ENCODE measurements at regions not wholly inside any gene's neighbourhood (a gene's known extent, or its start where the extent isn't known, plus 50 kb on each side); places are given as distances from the start of the nearest gene placed in this dataset.

DNA sequence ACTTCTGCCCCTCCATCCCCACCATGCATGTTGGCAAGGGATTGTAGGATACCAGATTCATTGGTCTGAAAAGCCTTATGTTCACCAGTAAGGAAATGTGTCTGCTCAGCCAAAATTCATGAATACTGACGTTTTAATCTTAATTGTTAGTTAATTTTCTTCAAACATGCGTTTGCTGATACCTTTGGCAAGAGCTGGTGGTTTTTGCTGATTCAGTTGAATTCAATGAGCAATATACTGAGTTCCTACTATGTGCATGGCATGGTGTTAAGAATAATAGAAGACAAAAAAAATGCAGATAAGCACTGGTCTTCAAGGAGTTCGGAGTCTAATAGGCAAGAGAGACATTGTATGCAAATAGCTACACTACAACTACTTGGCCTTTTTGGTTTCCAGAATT is 811.6 kb downstream of the BCL11A start:
- Histone ChIP-seq H3K9me2 (ENCODE audit: insufficient read depth, low read length) (no peaks in the 10 kb centered on the region), H4K20me1 (ENCODE audit: insufficient read depth) (no peaks in the 10 kb centered on the region), H3F3A (ENCODE audit: insufficient read depth, low read length, poor library complexity, severe bottlenecking) (peaks cover 4% of the 10 kb centered on the region), H3K36me3 (ENCODE audit: insufficient read depth, low read length) (no peaks in the 10 kb centered on the region), H3K9ac (ENCODE audit: low read length) (no peak overlapping the region), H3K4me3 (ENCODE audit: low read length) (no peak overlapping the region), H3K27me3 (ENCODE audit: insufficient read depth, low read depth, low read length) (no peaks in the 10 kb centered on the region), H3K9me3 (ENCODE audit: low read length) (no peaks in the 10 kb centered on the region), H3K79me2 (replicated peaks; ENCODE audit: insufficient read depth, low read length) (no peaks in the 10 kb centered on the region), H3K27ac (ENCODE audit: low read length) (no peak overlapping the region), H2AFZ (ENCODE audit: low read depth, low read length) (no peak overlapping the region), H3K4me2 (ENCODE audit: low read length) (no peak overlapping the region)
- TF ChIP-seq, protein P1, sequence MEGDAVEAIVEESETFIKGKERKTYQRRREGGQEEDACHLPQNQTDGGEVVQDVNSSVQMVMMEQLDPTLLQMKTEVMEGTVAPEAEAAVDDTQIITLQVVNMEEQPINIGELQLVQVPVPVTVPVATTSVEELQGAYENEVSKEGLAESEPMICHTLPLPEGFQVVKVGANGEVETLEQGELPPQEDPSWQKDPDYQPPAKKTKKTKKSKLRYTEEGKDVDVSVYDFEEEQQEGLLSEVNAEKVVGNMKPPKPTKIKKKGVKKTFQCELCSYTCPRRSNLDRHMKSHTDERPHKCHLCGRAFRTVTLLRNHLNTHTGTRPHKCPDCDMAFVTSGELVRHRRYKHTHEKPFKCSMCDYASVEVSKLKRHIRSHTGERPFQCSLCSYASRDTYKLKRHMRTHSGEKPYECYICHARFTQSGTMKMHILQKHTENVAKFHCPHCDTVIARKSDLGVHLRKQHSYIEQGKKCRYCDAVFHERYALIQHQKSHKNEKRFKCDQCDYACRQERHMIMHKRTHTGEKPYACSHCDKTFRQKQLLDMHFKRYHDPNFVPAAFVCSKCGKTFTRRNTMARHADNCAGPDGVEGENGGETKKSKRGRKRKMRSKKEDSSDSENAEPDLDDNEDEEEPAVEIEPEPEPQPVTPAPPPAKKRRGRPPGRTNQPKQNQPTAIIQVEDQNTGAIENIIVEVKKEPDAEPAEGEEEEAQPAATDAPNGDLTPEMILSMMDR (IDR thresholded peaks at IDR 0.05; ENCODE audit: poor library complexity, severe bottlenecking): no peak
- TF ChIP-seq MXI1 (conservative IDR thresholded peaks at IDR 0.05; ENCODE audit: poor library complexity, severe bottlenecking): no peak
- TF ChIP-seq POLR2AphosphoS5 (IDR thresholded peaks at IDR 0.05): no peak
- no peak for TF ChIP-seq EP300 (conservative IDR thresholded peaks at IDR 0.05; ENCODE audit: poor library complexity, severe bottlenecking)
- no peak for TF ChIP-seq TAF1 (IDR thresholded peaks at IDR 0.05; ENCODE audit: low read depth)
- no peak for TF ChIP-seq EZH2 (IDR thresholded peaks at IDR 0.05; ENCODE audit: borderline replicate concordance, insufficient read depth, low read length, poor library complexity, severe bottlenecking)
- TF ChIP-seq, protein P2, sequence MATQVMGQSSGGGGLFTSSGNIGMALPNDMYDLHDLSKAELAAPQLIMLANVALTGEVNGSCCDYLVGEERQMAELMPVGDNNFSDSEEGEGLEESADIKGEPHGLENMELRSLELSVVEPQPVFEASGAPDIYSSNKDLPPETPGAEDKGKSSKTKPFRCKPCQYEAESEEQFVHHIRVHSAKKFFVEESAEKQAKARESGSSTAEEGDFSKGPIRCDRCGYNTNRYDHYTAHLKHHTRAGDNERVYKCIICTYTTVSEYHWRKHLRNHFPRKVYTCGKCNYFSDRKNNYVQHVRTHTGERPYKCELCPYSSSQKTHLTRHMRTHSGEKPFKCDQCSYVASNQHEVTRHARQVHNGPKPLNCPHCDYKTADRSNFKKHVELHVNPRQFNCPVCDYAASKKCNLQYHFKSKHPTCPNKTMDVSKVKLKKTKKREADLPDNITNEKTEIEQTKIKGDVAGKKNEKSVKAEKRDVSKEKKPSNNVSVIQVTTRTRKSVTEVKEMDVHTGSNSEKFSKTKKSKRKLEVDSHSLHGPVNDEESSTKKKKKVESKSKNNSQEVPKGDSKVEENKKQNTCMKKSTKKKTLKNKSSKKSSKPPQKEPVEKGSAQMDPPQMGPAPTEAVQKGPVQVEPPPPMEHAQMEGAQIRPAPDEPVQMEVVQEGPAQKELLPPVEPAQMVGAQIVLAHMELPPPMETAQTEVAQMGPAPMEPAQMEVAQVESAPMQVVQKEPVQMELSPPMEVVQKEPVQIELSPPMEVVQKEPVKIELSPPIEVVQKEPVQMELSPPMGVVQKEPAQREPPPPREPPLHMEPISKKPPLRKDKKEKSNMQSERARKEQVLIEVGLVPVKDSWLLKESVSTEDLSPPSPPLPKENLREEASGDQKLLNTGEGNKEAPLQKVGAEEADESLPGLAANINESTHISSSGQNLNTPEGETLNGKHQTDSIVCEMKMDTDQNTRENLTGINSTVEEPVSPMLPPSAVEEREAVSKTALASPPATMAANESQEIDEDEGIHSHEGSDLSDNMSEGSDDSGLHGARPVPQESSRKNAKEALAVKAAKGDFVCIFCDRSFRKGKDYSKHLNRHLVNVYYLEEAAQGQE (IDR thresholded peaks at IDR 0.05; ENCODE audit: borderline replicate concordance): no peak
- TF ChIP-seq SMC3 (conservative IDR thresholded peaks at IDR 0.05; ENCODE audit: poor library complexity): no peak
- TF ChIP-seq RAD21 (conservative IDR thresholded peaks at IDR 0.05): no peak

DNA sequence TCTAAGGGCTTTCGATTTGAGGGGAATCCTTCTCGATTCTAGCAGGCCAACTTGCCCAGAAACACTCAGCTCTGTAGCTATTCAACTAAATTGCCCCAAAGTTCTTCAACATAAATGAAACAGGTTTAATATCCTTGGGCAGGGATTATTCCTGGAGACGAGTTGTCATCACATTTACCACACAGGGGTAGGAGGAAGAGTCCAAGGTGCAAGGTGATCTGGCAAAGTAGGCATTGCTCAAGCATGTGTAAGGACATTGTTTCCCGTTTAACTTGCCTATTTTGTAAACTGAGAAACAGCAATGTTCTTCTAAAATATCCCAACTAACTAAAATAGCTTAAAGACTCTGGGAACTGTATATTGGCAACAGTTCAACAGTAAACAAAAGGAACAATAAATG is 814.3 kb downstream of the BCL11A start:
- Histone ChIP-seq H4K20me1 (ENCODE audit: insufficient read depth) (no peaks in the 10 kb centered on the region), H3K27me3 (ENCODE audit: insufficient read depth, low read depth, low read length) (no peaks in the 10 kb centered on the region), H3K79me2 (replicated peaks; ENCODE audit: insufficient read depth, low read length) (no peaks in the 10 kb centered on the region), H3K36me3 (ENCODE audit: insufficient read depth, low read length) (no peaks in the 10 kb centered on the region), H3K4me2 (ENCODE audit: low read length) (no peak overlapping the region), H3F3A (ENCODE audit: insufficient read depth, low read length, poor library complexity, severe bottlenecking) (peaks cover 4% of the 10 kb centered on the region), H3K9me2 (ENCODE audit: insufficient read depth, low read length) (peaks cover 3% of the 10 kb centered on the region), H2AFZ (ENCODE audit: low read depth, low read length) (no peak overlapping the region), H3K9ac (ENCODE audit: low read length) (no peak overlapping the region), H3K4me3 (ENCODE audit: low read length) (no peak overlapping the region), H3K9me3 (ENCODE audit: low read length) (no peaks in the 10 kb centered on the region), H3K27ac (ENCODE audit: low read length) (no peak overlapping the region)
- no peak for TF ChIP-seq RAD21 (conservative IDR thresholded peaks at IDR 0.05)
- TF ChIP-seq EZH2 (IDR thresholded peaks at IDR 0.05; ENCODE audit: borderline replicate concordance, insufficient read depth, low read length, poor library complexity, severe bottlenecking): no peak
- no peak for TF ChIP-seq TAF1 (IDR thresholded peaks at IDR 0.05; ENCODE audit: low read depth)
- TF ChIP-seq MXI1 (conservative IDR thresholded peaks at IDR 0.05; ENCODE audit: poor library complexity, severe bottlenecking): no peak
- TF ChIP-seq POLR2AphosphoS5 (IDR thresholded peaks at IDR 0.05): no peak
- TF ChIP-seq, protein P2 (IDR thresholded peaks at IDR 0.05; ENCODE audit: borderline replicate concordance): no peak
- TF ChIP-seq, protein P1 (IDR thresholded peaks at IDR 0.05; ENCODE audit: poor library complexity, severe bottlenecking): no peak
- no peak for TF ChIP-seq EP300 (conservative IDR thresholded peaks at IDR 0.05; ENCODE audit: poor library complexity, severe bottlenecking)
- TF ChIP-seq SMC3 (conservative IDR thresholded peaks at IDR 0.05; ENCODE audit: poor library complexity): no peak
